HG03520 (cell line): ENCODE measurements at regions not wholly inside any gene's neighbourhood (a gene's known extent, or its start where the extent isn't known, plus 50 kb on each side); places are given as distances from the start of the nearest gene placed in this dataset.
"Not testable (repeated sequence)": the region's sequence is repeated elsewhere in the genome, so short reads cannot be mapped to it uniquely, and the experiment has no call there.

ENCODE experiments used
- ATAC-seq: cut with Tn5 transposase; IDR thresholded peaks from one replicate; pipeline ENCODE4 v1.9.1; 2021; ENCODE audit warnings: mild to moderate bottlenecking, moderate library complexity; ENCODE audit not compliant: unreplicated experiment

DNA sequence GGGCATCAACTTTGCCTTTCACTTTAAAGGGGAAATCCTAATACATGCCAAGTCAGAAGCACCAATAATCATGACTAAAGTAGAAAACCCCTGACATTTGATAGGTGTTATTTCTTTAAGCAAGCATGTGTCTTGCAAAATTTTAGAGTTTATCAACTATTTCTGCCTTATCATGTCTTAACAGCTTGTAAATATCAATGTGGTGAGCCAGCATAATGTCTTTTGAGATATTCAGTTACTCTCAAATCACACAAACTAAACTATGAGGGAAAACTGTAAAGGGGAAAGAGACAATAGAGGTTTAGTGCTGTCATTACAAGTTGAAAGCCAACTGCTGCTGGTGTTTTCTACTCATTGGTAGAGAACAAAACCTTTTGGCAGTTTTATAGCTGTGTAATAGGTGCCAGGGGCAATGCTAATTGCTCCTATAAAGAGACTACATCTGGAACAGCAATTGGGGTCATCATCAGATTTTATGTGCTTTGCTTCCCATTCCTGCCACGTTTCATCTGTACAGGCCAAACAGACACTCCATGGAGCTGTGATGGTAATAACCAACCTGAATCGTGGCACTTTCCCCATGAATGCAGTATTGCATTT lies 1027.4 kb downstream of the FSCB start:
- no peak for ATAC-seq

DNA sequence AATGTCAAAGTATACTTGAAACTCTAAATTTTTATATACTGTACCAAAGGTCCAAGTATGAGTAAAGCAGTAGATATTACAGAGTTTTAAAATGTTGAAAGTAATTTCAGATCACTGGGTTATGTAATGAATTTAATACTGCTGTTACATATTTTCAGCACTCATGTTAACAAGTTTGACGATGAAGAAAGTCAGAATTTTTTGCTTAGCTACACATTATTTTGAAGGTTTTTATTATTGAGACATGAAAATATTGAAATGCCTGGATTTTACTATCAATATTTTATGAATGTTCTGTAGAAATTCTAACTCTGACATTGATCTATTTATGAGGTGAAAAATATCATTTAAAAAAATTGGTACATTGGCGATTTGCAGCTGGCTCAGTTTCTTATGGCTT lies 1030.3 kb downstream of the FSCB start:
- ATAC-seq: no peak

DNA sequence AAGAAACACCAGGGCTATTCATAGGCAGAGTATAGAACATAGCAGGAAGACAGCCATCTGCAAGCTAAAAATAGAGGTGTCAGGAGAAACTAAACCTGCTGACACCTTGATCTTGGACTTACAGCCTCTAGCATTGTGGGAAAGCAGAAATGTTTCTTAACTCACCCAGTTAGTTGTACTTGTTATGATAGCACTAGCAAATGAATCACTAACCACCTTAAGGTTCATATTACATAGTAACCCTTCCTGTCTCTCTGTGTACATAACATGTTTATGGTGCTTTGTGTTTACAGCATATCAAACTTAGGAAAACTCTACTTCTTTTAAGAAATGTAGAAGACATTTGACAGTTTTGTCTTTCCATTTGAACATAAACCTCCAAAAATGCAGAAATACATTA lies 1031.3 kb downstream of the FSCB start:
- no peak for ATAC-seq

DNA sequence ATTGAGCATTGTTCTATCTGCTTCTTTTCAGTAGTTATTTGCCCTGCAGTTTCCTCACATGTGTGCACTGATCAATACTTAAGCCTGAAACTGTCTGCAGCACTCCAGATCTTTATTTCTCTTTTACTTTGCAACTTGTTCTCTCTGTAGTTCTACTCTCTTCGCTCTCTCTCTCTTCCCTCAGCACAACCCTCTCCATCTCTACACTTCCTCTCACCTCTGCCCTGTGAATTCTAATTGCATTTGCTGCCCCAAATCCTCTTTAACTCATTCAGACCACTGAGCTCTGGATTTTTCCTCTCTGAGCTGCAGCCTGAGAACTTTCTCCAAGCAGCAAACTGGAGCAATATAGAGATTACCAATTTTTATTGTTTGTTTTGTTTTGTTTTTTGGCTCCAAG lies 1035.5 kb downstream of the FSCB start:
- no peak for ATAC-seq

DNA sequence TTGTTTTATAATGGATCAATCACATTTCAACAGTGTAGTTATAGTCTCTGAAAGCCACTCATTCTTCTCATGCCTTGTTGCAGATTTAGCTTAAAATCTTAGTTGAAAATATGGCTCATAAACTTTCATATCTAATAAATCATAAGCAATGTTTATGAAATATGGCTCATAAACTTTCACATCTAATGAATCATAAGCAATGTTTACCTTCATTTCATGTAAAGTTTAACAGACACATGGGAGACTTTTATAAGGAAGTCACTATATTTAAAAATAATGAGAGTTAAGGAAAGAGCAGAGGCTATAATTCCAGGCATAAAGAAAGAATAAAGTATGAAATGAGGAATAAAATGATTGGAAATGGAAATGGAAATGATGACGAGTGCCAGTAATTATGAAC lies 1042.1 kb downstream of the FSCB start:
- no peak for ATAC-seq

DNA sequence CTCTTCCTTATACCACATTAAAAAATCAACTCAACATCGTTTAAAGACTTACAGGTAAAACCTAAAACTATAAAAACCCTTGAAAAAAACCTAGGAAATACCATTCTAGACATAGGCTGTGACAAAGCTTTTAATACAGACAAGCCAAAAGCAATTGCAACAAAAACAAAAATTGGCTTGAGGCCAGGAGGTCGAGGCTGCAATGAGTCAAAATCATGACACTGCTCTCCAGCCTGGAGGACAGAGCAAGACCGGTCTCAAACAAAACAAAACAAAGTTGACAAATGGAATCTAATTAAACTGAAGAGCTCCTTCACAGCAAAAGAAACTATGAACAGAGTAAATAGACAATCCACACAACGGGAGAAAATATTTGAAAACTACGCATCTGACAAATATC lies 1057.8 kb downstream of the FSCB start:
- no peak for ATAC-seq

DNA sequence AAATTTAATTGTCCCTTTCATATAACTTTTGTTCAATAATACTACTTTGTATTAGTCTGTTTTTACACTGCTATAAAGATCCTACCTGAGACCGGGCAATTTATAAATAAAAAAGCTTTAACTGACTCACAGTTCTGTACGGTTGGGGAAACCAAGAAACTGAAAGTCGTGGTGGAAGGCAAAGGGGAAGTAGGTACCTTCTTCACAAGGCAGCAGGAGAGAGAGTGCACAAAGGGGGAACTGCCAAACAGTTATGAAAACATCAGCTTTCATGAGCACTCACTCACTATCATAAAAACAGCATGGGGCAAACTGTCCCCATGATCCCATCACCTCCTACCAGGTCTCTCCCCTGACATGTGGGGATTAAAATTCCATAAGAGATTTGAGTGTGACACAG lies 1069.0 kb downstream of the FSCB start:
- ATAC-seq: no peak

DNA sequence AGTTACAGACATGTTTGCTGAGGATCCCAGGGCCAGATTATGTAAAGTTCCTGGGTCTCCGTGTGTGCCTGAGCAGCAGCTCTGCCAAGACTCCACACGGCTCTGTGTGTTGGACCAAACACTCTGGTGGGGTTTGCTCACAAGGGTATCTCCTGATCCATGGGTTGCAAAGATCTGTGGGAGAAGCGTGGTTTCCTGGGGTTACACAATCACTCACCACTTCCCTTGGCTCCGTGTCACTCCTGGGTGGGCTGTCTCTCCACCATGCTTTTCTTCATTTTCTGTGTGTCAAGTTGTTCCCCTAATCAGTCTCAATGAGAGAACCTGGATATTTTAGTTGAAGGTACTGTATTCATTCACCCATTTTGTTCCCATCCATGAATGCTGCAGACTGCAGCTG lies 1088.8 kb downstream of the FSCB start:
- ATAC-seq: no peak

DNA sequence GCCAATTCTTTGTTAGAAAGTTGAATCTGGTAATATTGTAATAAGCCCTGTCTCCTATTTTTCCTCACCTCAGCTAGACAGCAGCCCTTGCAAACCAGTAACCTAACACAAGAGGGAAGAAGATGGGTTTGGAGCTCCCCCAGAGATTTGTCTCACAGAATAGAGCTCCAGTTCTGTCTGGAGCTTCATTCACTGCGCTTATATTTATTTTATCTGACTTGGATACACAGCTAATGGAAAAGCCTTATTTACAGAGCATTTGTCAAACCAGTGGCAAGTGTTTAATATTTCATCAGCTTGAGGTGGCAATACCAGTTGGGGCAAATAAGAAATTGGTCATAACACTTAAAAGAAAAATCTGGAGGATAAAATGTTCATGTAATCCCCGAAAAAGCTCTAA lies 1094.0 kb downstream of the FSCB start:
- ATAC-seq: no peak

DNA sequence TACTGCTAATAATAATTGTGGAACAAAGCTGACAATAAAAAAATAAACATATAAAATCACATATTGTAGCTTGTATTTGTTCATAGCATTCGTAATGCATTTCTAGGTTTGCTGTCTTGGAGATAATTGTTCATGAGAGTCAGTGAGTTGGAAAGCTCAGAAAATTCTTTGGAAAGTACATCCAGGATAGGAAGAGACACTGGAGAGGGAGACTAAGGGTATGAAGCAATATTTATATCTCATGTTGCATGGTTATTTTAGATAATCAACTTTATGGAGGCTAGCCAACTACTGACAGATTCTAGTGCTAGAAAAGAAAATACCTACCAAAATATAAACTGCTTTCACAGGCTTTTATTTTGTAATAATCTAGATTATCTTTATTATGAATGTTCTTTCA lies 1095.2 kb downstream of the FSCB start:
- ATAC-seq: no peak

DNA sequence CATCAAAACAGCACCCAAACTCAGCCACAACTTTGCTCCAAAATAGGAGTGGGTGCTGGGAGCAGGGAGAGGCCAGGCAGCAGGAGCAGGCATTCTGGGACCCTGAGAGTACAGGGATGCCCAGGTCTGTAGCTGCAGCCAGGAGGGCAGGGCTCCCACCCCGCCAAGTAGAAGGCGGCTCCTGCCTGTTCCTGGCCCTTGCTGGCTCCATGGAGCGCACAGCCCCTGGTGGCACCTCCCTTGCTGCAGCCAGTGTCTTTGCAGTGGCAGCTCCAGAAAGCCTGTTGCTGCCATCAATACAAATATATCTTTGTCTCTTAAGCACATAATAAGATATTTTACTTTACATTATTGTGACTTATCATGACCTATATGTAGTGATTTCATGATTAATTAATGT lies 1096.5 kb downstream of the FSCB start:
- ATAC-seq: no peak

DNA sequence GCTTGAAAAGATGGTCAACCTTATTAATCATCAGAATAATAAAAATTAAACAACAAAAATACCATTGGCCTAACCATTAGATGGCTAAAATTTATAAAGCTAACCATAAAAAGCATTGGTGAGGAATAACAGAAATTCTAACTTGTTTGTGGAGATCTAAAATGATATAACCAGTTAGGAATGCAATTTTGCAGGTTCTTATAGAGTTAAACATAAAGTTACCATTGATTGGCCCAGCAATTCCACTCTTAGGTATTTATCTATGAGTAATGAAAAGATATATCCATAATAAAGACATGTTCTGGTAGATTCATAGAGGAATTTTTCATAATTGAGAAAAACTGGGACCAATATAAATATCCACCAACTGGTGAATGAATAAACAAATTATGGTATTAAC lies 1098.6 kb downstream of the FSCB start:
- ATAC-seq: no peak

DNA sequence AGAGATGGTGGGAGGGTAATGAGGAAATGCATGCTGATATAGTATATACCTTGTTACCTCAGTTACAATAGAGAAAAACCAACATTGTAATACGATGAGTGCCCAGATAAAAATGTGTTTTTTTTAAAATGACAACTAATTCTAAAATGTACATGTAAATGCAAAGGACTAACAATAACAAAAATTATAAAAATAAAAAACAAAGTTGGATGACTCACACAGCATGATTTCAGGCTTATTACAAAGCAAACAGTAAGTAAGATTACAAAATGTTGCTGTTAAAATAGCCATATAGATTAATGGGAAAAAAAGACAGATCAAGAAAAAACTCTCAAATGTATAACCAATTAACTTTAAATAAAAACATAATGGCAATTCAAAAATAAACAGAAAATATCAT lies 1099.4 kb downstream of the FSCB start:
- ATAC-seq: no peak

DNA sequence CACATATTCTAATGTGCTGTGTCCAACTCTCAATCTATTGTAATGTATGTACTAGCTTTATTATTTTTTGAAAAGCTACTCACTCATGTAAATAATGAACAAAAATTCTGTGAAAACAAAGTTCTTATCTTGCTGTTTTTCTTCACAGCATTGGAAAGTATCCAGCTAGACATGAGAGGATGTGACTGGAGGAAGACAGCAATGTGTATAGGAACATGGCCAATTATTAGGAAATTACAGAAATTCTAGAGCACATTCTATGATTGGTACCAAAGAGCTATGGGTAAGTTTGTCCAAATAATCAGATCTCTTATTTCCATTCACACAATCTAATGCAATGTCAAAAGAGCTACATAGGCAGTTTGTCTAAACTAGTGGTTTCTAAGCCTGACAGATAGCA lies 1100.2 kb downstream of the FSCB start:
- no peak for ATAC-seq

DNA sequence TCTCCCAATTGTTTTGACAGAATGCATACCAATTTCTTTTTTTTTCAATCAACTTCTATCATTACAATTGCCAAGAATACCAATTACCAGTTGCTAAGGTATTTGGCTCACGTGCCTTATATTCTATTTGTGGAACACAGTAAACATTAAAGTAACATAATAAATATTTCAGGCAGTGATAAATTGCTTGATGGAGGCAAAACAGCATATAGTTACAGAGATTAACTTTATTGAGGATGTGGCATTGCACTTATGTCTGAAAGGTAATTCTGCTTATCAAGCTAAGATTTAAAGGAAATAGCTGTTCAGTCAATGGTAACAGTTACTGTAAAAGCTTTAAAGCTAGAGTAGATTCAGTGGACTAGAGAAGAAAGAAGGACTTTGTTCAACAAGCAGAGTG lies 1107.8 kb downstream of the FSCB start:
- ATAC-seq: no peak

DNA sequence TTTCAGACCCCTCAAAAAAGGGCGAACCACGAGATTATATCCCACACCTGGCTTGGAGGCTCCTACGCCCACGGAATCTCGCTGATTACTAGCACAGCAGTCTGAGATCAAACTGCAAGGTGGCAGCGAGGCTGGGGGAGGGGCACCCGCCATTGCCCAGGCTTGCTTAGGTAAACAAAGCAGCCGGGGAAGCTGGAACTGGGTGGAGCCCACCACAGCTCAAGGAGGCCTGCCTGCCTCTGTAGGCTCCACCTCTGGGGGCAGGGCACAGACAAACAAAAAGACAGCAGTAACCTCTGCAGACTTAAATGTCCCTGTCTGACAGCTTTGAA lies 1136.6 kb downstream of the FSCB start:
- not testable (repeated sequence) for ATAC-seq

DNA sequence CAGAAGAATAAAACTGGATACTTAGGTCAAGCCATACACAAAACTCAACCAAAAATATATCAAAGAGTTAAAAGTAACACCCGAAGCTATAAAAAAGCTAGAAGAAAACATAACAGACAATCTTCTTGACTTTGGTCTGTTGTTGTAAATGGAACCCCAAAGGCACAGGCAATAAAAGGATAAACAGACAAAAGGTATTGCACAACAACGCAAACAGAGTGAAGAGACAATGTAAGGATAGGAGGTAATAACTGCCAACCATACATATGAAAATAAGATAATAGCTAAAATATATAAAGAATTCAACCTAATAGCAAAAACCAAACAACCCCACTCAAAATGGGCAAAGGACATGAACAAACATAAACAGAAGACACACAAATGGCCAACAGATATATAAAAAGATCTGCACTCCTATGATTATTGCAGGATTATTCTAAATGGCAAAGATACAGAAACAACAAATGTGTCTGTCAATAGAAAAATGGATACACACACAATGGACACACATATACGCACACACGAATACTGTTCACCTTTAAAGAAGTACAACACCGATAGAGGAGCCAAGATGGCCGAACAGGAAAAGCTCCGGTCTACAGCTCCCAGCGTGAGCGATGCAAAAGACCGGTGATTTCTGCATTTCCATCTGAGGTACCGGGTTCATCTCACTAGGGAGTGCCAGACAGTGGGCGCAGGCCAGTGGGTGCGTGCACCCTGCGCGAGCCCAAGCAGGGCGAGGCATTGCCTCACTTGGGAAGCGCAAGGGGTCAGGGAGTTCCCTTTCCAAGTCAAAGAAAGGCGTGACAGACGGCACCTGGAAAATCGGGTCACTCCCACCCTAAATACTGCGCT lies 1137.1 kb downstream of the FSCB start:
- no peak for ATAC-seq

DNA sequence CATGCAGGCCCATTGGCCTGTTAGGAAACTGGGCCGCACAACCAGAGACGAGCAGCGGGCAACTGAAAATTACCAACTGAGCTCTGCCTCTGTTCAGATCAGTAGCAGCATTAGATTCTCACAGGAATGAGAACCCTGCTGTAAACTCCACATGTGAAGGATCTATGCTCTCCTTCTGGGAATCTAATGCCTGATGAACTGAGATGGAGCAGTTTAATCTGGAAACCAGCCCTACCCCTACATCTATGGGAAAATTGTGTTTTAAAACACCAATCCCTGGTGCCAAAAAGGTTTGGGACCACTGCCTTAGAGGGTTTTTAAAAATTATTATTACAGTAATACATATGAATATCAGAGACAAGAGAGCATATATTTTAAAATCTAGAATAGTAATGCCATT lies 1144.5 kb downstream of the FSCB start:
- no peak for ATAC-seq

DNA sequence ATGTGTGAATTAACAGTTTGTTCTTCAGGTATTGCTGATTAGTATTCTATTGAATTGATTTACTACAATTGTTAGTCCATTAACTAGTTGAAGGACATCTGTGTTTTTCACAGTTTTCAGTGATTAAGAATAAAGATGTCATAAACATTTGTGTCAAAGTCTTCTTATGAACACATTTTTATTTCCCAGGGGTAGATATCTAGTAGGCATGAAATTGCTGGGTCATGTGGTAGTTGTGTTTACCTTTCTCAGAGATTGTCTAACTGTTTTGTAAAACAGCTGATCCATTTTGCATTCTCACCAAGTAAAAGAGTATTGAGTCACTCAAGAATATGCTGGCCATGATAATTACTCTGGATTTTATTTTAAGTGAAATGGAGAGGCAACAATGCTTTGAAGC lies 1145.3 kb downstream of the FSCB start:
- ATAC-seq: no peak

DNA sequence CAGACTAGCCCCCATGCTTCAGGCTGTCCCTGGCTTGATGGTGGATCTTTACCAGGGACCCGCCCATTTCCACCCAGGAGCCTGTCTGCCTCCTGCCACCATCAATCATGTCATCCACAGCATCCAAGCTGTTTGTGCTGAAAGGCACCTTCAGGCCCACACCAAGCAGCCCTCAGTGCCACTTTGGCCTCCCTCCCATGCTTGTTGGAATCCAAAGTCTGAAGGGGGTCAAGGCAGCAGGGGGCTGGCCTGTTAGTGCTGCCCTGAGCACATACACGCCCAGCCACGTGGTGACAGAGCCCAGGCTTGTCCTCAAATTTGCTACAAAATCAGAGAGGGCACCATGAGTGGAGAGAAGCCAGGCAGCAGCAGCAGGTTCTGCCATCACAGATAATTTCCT lies 1146.8 kb downstream of the FSCB start:
- no peak for ATAC-seq

DNA sequence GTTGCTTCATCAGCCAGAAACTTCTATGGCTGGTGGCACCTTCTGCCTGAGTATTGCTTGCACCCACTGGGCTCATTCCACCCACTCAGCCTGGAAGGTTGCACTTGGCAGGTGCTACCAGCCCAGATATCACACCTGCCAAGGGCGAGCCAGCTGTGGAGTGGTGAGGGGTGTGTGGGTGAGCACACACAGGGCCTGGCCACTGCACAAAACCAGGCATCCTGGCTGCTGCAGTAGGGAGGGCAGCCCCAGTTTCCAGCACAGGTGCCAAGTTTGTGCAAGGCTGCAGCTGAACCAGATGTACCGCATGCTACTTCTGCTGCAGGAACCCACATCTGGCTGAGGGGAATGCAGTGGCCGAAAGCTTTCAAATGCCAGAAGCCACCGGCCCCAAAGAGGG lies 1147.8 kb downstream of the FSCB start:
- no peak for ATAC-seq

DNA sequence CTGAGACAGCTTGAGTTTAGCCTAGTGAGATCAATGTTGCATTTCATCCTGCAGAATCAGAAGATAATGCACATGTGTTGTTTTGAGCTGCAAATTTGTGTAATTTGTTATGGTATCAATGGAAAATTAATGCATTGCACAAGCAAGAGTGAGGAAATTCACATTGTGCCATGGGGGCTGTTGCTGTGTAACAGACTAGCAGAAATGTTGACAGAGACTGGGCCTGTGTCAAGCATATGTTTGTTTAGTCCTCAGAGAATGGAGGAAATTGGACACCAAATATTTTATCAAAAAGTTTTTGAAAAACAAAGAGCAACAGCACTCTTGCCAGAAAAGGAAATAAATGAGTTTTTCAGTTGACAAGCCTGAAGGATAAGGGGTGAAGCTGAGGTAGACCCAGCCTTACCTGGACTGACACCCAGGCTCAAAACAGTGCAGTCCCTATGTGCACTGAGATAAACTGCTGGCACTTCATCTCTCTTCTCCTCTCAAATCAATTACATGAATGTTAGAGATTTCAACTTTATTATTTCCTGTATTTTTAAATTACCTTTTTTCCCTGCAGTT lies 1150.0 kb downstream of the FSCB start:
- no peak for ATAC-seq

DNA sequence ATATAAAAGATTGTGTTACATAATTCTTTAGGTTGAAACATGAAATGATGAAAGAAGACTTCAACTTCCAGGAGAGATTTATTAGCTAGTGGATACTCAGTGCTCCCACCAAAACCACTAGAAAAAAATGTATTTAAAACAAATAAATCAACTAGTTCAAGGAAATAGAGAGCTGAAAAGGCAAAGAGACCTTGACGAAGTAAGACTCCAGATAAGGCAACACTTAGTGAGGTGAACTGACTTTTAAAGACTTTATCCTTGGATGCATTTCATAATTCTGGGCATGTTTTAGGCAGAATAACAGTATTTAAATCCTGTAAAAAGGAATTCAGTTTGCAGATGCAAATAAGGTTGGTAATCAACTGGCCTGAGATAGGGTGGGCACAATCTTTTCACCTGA lies 1150.7 kb downstream of the FSCB start:
- ATAC-seq: no peak
